M059J (cell line): ENCODE measurements at regions not wholly inside any gene's neighbourhood (a gene's known extent, or its start where the extent isn't known, plus 50 kb on each side); places are given as distances from the start of the nearest gene placed in this dataset.
A peak's percentile ranks its signal among the peaks of the same experiment; 100 is the strongest.

Experiments
- DNase-seq: peaks from one replicate; pipeline ENCODE4 v3.0.0-alpha.2; 2012; ENCODE audit warnings: low read depth

- DNase-seq: no peak
Observed at GRCh38 chr18:25962919-25963318, 127.5 kb downstream of the SS18 start.

GRCh38 chr18:25962176-25962575, 128.2 kb downstream of the SS18 start:
- no peak for DNase-seq

- DNase-seq: no peak
Observed at GRCh38 chr18:25957017-25957416, 133.4 kb downstream of the SS18 start.

GRCh38 chr18:25953111-25953510, 137.3 kb downstream of the SS18 start:
- no peak for DNase-seq

- DNase-seq: no peak
Observed at GRCh38 chr18:25950321-25950720, 140.1 kb downstream of the SS18 start.

GRCh38 chr18:25946540-25946939, 143.9 kb downstream of the SS18 start:
- no peak for DNase-seq

GRCh38 chr18:25935356-25935755, 155.1 kb downstream of the SS18 start:
- DNase-seq: no peak

- no peak for DNase-seq
Observed at GRCh38 chr18:25931126-25931525, 159.3 kb downstream of the SS18 start.

GRCh38 chr18:25929787-25930186, 160.6 kb downstream of the SS18 start:
- no peak for DNase-seq

GRCh38 chr18:25927830-25928229, 162.6 kb downstream of the SS18 start:
- DNase-seq: no peak

GRCh38 chr18:25923193-25923592, 167.2 kb downstream of the SS18 start:
- no peak for DNase-seq

- DNase-seq: peak; percentile 56
Observed at GRCh38 chr18:25921677-25922421, 168.6 kb downstream of the SS18 start.

GRCh38 chr18:25915907-25916306, 174.5 kb downstream of the SS18 start:
- DNase-seq: no peak

- peak; percentile 5 for DNase-seq
Observed at GRCh38 chr18:25898965-25899364, 191.4 kb downstream of the SS18 start.

GRCh38 chr18:25896956-25897355, 193.5 kb downstream of the SS18 start:
- no peak for DNase-seq

- DNase-seq: peak; percentile 67
Observed at GRCh38 chr18:25896178-25896780, 194.1 kb downstream of the SS18 start.

- no peak for DNase-seq
Observed at GRCh38 chr18:25895518-25895917, 194.9 kb downstream of the SS18 start.

GRCh38 chr18:25886283-25886682, 204.1 kb downstream of the SS18 start:
- no peak for DNase-seq

GRCh38 chr18:25883091-25883490, 207.3 kb downstream of the SS18 start:
- no peak for DNase-seq

GRCh38 chr18:25881149-25881548, 209.3 kb downstream of the SS18 start:
- no peak for DNase-seq

GRCh38 chr18:25880441-25880840, 210.0 kb downstream of the SS18 start:
- no peak for DNase-seq

- no peak for DNase-seq
Observed at GRCh38 chr18:25876330-25876948, 214.0 kb downstream of the SS18 start.

- DNase-seq: peak; percentile 35
Observed at GRCh38 chr18:25875551-25876240, 214.7 kb downstream of the SS18 start.
